Esophagus muscularis mucosa (tissue), 4 donors: ENCODE measurements at regions not wholly inside any gene's neighbourhood (a gene's known extent, or its start where the extent isn't known, plus 50 kb on each side); places are given as distances from the start of the nearest gene placed in this dataset.

Source experiments
- DNase-seq: peaks from one replicate; pipeline ENCODE4 v3.0.0-alpha.2; 2017; ENCODE audit errors: extremely low spot score
- H3K27ac ChIP-seq, 4 donors: fragments of 200-600 bp; sonication (generic); replicated peaks in 1 of 4; 1 replicate in 3 of 4; 2 replicates in 1 of 4; pipeline ENCODE4 v1.5.1; 2016 to 2019; ENCODE audit warnings: mild to moderate bottlenecking in 1 of 4
- H3K27me3 ChIP-seq, 4 donors: fragments of 200-600 bp; sonication (generic); one replicate each; pipeline versions ENCODE4 v1.5.1 to v1.6.0; 2016 to 2019
- H3K36me3 ChIP-seq, 4 donors: fragments of 200-600 bp; sonication (generic); one replicate each; pipeline ENCODE4 v1.5.1; 2016 to 2019
- H3K4me1 ChIP-seq, 4 donors: fragments of 200-600 bp; sonication (generic); one replicate each; pipeline ENCODE4 v1.5.1; 2016 to 2019
- H3K4me3 ChIP-seq, 4 donors: fragments of 200-600 bp; sonication (generic); 1 replicate in 2 of 4; 2 replicates in 2 of 4; pipeline ENCODE4 v1.5.1; 2016 to 2019; ENCODE audit warnings: mild to moderate bottlenecking in 4 of 4, moderate library complexity in 1 of 4
- H3K9me3 ChIP-seq, 4 donors: fragments of 200-600 bp; sonication (generic); 1 replicate in 3 of 4; 2 replicates in 1 of 4; pipeline ENCODE4 v1.5.1; 2016 to 2019
- EP300 ChIP-seq: sonication (generic); formaldehyde crosslinking; IDR thresholded peaks from one replicate; pipeline ENCODE4 v1.6.1; 2017; ENCODE audit warnings: antibody characterized with exemption
- POLR2A ChIP-seq: fragments of 450-650 bp; IDR thresholded peaks from one replicate; pipeline ENCODE4 v1.6.1; 2017; ENCODE audit warnings: antibody characterized with exemption, moderate library complexity, mild to moderate bottlenecking, low read depth
- POLR2AphosphoS5 ChIP-seq, 2 donors: sonication (generic); formaldehyde crosslinking; IDR thresholded peaks; one replicate each; pipeline ENCODE4 v1.6.1; 2017; ENCODE audit warnings: antibody characterized with exemption in 2 of 2
- WGBS: methylation state at CpG from one replicate; pipeline ENCODE4 v1.1.5; 2018; 5-methylcytosine and 5-hydroxymethylcytosine counted together
- intact Hi-C: fragments of 100-400 bp; cut with DNase I; formaldehyde crosslinking; loops from one replicate; pipeline ENCODE4 v1.15.1; 2023
- TF ChIP-seq, protein P1 (sequence below), 3 experiments: fragments of 200-600 bp in 2 of 3; fragments of 450-650 bp in 1 of 3; sonication (generic) in 2 of 3; IDR thresholded peaks; one replicate each; pipeline ENCODE4 v1.5.1; 2017 to 2019; ENCODE audit warnings: antibody characterized with exemption in 3 of 3, mild to moderate bottlenecking in 2 of 3, moderate library complexity in 1 of 3

DNA sequence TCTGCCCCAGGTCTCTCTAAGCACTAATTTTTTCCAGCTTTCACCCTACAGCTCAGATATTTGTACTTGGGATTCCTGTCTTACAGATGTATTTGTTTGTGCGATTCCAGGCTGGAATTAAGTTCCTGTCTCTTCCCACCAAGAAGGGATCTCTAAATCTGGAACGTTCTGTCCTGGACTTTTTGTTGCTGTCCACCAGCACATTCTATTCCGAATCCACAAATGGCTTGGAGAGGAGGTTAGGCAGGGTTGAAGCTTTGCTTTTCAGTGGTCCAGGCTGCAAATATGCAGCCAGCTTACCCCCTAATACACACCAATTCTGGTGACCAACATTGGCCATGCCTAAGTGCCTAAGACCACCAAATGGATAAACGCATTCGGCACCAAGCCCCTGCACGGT, 315.0 kb downstream of the TNS1 start:
- TF ChIP-seq, protein P1, sequence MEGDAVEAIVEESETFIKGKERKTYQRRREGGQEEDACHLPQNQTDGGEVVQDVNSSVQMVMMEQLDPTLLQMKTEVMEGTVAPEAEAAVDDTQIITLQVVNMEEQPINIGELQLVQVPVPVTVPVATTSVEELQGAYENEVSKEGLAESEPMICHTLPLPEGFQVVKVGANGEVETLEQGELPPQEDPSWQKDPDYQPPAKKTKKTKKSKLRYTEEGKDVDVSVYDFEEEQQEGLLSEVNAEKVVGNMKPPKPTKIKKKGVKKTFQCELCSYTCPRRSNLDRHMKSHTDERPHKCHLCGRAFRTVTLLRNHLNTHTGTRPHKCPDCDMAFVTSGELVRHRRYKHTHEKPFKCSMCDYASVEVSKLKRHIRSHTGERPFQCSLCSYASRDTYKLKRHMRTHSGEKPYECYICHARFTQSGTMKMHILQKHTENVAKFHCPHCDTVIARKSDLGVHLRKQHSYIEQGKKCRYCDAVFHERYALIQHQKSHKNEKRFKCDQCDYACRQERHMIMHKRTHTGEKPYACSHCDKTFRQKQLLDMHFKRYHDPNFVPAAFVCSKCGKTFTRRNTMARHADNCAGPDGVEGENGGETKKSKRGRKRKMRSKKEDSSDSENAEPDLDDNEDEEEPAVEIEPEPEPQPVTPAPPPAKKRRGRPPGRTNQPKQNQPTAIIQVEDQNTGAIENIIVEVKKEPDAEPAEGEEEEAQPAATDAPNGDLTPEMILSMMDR (IDR thresholded peaks at IDR 0.05): no peak
- peak; percentile 71 for TF ChIP-seq EP300
- TF ChIP-seq POLR2A: no peak
- TF ChIP-seq POLR2AphosphoS5 (IDR thresholded peaks at IDR 0.05): peak; percentile 52 to 61
- intact Hi-C loops: no loop called here
- H3K27ac ChIP-seq: peak overlapping the region; percentile 52 to 69 (median 66)
- no peaks in the 10 kb centered on the region for H3K27me3 ChIP-seq
- peaks cover 13 to 93% (median 82%) of the 10 kb centered on the region in 4 donors for H3K4me1 ChIP-seq
- no peak for DNase-seq
- no peaks in the 10 kb centered on the region for H3K9me3 ChIP-seq
- WGBS: 85% methylated on average over 6 of the region's 6 CpGs
- H3K4me3 ChIP-seq: no peak overlapping the region
- H3K36me3 ChIP-seq: no peaks in the 10 kb centered on the region

DNA sequence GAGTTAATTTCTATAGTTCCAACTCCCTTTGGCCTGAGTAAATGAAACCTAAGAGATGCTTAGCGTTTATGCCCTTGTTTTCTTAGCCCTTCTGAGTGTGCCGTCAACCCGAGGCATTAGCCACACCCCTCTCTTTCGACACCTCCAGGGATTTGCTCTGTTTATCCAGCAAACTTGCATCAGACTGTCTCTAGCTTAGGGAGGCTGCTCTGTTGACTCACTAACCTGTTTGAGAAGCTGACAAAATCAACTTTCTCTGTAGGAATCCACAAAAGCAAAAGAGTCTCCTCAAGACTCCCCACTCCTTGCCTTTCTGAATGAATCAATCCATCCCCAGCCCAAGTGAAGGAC, 317.6 kb downstream of the TNS1 start:
- no peaks in the 10 kb centered on the region for H3K9me3 ChIP-seq
- no peaks in the 10 kb centered on the region for H3K27me3 ChIP-seq
- TF ChIP-seq EP300 (no peak), POLR2AphosphoS5 (IDR thresholded peaks at IDR 0.05) (peak; percentile 71 to 78)
- no peak overlapping the region for H3K4me3 ChIP-seq
- DNase-seq: no peak
- intact Hi-C loops: no loop called here
- peaks cover 5 to 70% (median 60%) of the 10 kb centered on the region in 4 donors for H3K4me1 ChIP-seq
- WGBS: 40% methylated on average over 4 of the region's 4 CpGs
- peak overlapping the region; percentile 59 to 69 (median 69) for H3K27ac ChIP-seq
- no peaks in the 10 kb centered on the region for H3K36me3 ChIP-seq

DNA sequence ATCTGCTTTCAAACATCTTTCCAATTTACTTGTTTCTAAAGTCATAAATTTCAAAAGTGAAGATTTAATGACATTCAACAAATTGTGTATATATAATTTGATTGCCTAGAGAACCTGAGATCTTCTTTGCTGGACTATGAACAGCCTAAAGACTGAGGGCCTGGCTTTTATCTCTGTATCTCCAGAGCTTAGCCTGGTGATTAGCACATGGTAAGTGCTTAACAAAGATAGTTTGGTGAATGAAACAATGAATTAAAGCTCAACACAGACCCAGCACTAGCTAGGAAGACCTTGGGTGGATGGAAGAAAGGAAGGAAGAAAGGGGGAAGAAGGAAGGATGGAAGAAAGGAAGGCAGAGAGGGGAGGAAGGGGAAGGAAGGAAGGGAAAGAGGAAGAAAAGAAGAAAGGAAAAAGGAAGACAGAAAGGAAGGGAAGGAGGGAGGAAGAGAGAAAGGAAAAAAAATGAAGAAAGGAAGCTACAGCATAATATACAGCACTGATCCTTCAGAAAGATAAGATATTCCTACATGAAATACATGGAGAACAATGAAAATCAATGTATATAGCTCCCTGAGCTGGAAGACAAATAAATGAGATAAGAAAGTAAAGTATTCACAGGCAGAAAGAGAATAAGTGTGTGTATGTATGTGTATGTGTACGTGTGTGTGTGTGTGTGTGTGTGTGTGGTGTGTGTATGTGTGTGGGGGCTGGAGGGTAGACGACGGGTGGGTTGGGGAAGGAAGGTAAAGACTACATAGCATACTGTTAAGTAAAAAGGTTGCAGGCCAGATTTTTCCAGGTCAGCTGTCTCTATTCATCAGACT, 318.2 kb downstream of the TNS1 start:
- no peaks in the 10 kb centered on the region for H3K27me3 ChIP-seq
- WGBS: 69% methylated on average over 3 of the region's 3 CpGs
- TF ChIP-seq EP300 (no peak), POLR2AphosphoS5 (IDR thresholded peaks at IDR 0.05) (no peak), POLR2A (no peak)
- TF ChIP-seq, protein P1 (IDR thresholded peaks at IDR 0.05): no peak

DNA sequence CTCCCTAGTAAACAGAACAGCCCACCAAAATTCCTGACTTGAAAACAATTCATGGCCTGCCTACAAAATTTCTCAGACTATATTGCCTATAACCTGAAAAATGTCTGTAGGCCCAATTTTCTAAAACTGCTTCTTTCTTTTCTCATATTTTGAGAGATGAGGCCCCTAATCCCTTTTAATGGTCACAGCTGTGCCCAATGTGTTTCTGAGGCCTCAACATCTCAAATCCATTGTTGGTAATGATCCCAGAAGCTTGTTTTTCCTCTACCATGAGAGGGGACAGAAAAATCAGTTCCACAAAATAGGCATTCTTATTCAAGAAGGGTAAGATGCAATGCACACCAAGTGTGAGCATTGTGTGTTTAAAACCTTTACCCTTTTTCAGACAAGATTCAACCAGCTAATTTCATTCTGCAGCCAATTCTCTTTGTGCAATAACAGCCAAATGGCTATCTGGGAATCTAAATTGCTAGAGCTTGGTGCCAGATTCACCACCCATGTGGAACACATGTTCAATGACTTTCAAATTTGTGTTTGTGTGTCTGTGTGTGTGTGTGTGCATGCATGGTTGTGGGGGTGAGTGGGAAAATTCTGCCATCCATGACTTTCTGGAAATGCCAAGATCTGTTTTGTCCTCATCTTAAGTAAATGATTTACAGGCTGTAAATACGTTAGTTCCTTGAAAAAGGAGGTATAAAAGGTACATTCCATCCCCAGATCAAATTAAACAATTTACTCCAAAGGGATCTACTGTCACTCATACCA, 319.5 kb downstream of the TNS1 start:
- no peaks in the 10 kb centered on the region for H3K27me3 ChIP-seq
- TF ChIP-seq EP300 (no peak), POLR2AphosphoS5 (IDR thresholded peaks at IDR 0.05) (no peak), POLR2A (no peak)
- TF ChIP-seq, protein P1 (IDR thresholded peaks at IDR 0.05): no peak
- H3K4me1 ChIP-seq: peaks cover 5 to 55% (median 54%) of the 10 kb centered on the region in 4 donors
- no peak overlapping the region for H3K4me3 ChIP-seq
- WGBS: 82% methylated on average over 1 of the region's 1 CpG
- H3K9me3 ChIP-seq: no peaks in the 10 kb centered on the region
- peak overlapping the region; percentile 59 to 69 (median 69) for H3K27ac ChIP-seq
- no peak for DNase-seq
- intact Hi-C loops: no loop called here
- no peaks in the 10 kb centered on the region for H3K36me3 ChIP-seq

More for the DNA sequence above, 318.2 kb downstream of the TNS1 start:
- Histone ChIP-seq H3K36me3 (no peaks in the 10 kb centered on the region), H3K4me3 (no peak overlapping the region), H3K27ac (peak overlapping the region; percentile 59 to 69 (median 69)), H3K9me3 (no peaks in the 10 kb centered on the region), H3K4me1 (peaks cover 5 to 68% (median 60%) of the 10 kb centered on the region in 4 donors)
- intact Hi-C loops: no loop called here
- DNase-seq: no peak

DNA sequence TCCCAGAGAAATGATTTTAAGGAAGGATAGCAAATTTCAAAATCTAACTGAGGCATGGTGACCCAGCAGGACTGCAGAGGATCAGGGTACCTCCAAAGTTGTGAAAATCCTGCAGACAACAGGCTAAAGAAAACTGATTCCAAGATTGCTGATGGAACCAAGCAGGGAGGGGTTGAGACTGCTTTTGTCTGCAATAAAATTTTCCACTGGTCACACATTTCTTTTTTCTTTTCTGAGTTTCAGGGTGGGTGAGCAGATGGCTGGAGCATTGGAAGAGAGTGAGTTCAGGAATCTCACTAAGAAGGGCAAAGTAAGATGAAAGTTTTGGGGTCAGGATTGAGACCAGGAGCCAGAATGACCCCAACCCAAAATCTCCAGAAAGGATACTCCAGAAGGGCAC, 321.0 kb downstream of the TNS1 start:
- intact Hi-C loops: no loop called here
- Histone ChIP-seq H3K36me3 (no peaks in the 10 kb centered on the region), H3K4me1 (peaks cover 5 to 41% (median 40%) of the 10 kb centered on the region in 4 donors), H3K9me3 (no peaks in the 10 kb centered on the region), H3K27ac (peak overlapping the region in 3 of 4 donors; percentile 8 to 69 (median 69)), H3K4me3 (no peak overlapping the region), H3K27me3 (no peaks in the 10 kb centered on the region)
- no peak for DNase-seq
- TF ChIP-seq EP300: no peak
- no peak for TF ChIP-seq POLR2AphosphoS5 (IDR thresholded peaks at IDR 0.05)
- TF ChIP-seq POLR2A: no peak
- TF ChIP-seq, protein P1 (IDR thresholded peaks at IDR 0.05): no peak
